ENCODE measurements at regions not wholly inside any gene's neighbourhood (a gene's known extent, or its start where the extent isn't known, plus 50 kb on each side); places are given as distances from the start of the nearest gene placed in this dataset.

DNA sequence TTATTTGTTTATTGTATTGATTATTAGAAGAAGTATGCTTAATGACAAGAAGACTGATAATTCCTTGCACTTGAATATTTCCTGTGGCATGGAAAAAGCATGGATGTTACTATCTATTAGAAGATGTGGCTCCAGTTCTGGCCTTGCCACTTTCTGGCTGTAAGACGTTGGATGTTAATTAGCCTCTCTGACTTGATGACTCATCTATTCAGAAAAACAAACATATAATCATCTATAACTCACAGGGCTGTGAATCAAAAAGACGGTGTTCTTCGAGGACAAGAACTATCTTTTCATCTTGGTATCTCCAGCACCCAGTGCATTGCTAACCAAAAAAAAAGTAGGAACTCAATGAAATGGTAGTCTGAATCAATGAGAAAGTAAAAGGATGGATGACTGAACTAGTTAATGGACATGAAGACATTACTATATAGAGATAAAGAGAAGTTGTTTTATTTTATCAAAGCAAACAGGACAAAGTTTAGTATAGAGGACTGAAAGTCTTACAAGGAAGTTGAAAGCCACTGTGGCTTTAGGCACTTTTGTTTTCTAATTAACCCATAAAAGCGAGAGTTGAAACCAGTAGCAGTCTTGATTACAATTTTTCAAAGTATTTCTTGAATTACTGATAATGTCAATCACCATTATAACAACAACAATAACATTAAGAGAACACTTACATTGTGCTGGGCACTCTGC is 145.3 kb downstream of the RND3 start:
- peak; percentile 15 for DNase-seq (ENCODE audit: low read depth)
- no peak overlapping the region for H3K4me3 ChIP-seq (ENCODE audit: control insufficient read depth, low read depth, low read length)
- TF ChIP-seq, protein P1, sequence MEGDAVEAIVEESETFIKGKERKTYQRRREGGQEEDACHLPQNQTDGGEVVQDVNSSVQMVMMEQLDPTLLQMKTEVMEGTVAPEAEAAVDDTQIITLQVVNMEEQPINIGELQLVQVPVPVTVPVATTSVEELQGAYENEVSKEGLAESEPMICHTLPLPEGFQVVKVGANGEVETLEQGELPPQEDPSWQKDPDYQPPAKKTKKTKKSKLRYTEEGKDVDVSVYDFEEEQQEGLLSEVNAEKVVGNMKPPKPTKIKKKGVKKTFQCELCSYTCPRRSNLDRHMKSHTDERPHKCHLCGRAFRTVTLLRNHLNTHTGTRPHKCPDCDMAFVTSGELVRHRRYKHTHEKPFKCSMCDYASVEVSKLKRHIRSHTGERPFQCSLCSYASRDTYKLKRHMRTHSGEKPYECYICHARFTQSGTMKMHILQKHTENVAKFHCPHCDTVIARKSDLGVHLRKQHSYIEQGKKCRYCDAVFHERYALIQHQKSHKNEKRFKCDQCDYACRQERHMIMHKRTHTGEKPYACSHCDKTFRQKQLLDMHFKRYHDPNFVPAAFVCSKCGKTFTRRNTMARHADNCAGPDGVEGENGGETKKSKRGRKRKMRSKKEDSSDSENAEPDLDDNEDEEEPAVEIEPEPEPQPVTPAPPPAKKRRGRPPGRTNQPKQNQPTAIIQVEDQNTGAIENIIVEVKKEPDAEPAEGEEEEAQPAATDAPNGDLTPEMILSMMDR (conservative IDR thresholded peaks at IDR 0.05; ENCODE audit: control insufficient read depth, insufficient read depth, low read depth, low read length) = no peak

DNA sequence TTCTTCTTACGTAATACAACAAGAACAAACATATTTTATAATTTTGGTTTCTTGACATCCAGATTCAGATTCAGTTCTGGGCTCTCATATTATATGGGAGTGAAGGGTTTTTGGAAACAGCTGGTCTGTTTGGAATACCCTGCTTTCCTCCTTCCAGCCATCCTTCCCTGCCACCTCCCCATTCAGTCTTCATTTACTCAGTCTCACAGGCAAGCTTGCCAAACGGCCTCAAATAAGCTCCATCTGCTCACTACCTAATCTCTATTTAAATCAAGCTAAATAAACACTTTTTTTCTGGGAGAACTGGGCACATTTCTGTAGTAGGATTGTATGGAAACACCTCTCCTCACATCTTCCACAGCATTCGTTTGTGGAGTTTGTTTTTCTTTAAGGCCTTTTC is 147.5 kb downstream of the RND3 start:
- DNase-seq (ENCODE audit: low read depth) = peak; percentile 12
- TF ChIP-seq, protein P1 (conservative IDR thresholded peaks at IDR 0.05; ENCODE audit: control insufficient read depth, insufficient read depth, low read depth, low read length) = no peak
- no peak overlapping the region for H3K4me3 ChIP-seq (ENCODE audit: control insufficient read depth, low read depth, low read length)

DNA sequence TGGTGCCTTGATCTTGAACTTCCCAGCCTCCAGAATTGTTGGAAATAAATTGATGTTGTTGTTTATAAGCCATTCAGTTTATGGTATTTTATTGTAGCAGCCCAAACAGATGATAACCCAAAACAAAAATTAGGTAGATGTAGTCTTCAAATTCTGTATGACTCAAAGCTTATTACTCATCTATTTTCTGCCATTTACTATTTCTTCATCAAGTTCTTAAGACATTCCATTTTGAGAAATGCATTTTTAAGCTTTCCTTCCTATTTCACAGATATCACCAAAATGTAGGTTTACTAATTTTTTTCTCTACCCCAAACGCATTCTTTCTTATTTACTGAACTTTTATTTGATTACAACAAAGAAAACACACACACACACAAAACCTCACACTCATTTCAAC is 148.2 kb downstream of the RND3 start:
- TF ChIP-seq, protein P1 (conservative IDR thresholded peaks at IDR 0.05; ENCODE audit: control insufficient read depth, insufficient read depth, low read depth, low read length) = no peak

DNA sequence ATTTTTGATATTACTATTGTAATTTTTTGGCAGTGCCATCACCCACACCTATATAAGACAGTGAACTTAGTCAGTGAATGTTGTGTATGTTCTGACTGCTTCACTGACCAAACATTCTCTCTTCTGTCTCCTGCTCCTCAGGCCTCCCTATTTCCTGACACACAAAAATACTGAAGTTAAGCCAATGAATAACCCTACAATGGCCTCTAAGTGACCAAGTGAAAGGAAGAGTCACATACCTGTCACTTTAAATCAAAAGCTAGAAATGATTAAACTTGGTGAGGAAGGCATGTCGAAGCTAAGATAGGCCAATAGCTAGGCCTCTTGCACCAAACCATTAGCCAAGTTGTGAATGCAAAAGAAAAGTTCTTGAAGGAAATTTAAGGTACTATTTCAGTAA is 151.9 kb downstream of the RND3 start:
- TF ChIP-seq, protein P1 (conservative IDR thresholded peaks at IDR 0.05; ENCODE audit: control insufficient read depth, insufficient read depth, low read depth, low read length) = no peak

More for the DNA sequence above, 148.2 kb downstream of the RND3 start:
- H3K4me3 ChIP-seq (ENCODE audit: control insufficient read depth, low read depth, low read length) = no peak overlapping the region
- DNase-seq (ENCODE audit: low read depth) = peak; percentile 45

DNA sequence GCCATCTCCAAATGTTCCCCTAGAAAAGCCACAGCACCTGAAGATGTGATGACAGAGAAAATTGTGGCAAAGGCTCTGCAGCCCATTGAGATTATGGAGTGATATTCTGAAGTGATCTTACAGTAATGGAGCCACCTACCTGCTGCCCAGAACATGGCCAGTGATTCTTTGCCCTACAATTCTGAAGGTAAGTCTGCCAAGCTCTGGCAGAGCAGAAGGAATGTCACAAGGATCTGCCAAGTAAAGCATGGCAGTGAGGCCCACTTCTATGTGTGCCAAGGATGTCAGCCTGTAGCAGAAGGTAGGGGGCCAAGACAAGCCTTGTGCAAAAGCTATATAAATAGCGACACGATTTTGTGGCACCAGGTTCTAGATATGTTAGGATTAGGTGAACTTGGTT is 155.1 kb downstream of the RND3 start:
- DNase-seq (ENCODE audit: low read depth) = no peak
- H3K4me3 ChIP-seq (ENCODE audit: control insufficient read depth, low read depth, low read length) = no peak overlapping the region
- TF ChIP-seq, protein P1 (conservative IDR thresholded peaks at IDR 0.05; ENCODE audit: control insufficient read depth, insufficient read depth, low read depth, low read length) = no peak

More for the DNA sequence above, 151.9 kb downstream of the RND3 start:
- no peak for DNase-seq (ENCODE audit: low read depth)
- H3K4me3 ChIP-seq (ENCODE audit: control insufficient read depth, low read depth, low read length) = no peak overlapping the region

DNA sequence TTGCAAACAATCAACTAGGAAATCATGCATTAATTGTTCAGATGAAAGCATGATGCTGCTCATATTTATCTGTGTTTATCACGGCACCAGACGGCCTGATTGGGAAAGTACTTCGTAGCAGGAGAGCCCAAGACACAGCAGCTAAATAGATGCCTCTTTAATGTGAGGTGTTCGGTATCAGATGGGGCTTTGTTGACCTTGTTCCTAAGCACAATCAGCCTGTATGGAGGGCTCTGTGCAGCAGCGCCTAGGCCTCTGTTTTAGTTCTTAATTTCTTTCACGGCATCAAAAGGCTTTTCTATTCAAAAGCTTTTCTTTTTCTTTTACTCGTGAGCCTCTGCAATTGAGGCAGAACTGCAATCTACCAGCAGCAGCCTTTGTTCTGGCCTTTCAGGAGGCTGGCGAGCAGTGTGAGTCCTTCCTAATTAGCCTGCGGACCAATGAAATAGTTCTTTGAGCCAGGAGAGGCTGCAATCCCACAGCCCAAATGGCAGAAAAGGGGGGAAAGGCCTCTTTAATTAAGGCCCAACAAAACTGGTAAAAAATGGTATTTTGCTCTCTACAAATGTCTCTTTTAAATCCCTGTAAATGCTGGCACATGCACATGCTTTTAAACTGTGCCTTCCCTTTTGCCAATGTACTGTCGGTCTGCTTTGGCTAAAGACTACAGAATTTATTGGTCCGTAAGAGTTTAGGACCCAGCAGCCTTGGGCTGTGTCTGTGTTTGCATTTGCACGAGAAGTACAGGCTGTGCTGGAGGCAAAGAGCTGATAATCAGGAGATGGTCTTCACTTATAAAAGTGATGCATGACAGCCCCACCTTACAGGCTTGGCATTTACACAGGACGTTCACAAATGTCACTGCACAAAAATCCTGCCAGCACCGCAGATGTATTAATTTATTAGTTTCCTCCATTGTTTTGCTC is 159.6 kb downstream of the RND3 start:
- TF ChIP-seq, protein P1 (conservative IDR thresholded peaks at IDR 0.05; ENCODE audit: control insufficient read depth, insufficient read depth, low read depth, low read length) = no peak
- no peak overlapping the region for H3K4me3 ChIP-seq (ENCODE audit: control insufficient read depth, low read depth, low read length)

More for the DNA sequence above, 159.6 kb downstream of the RND3 start:
- no peak for DNase-seq (ENCODE audit: low read depth)
